Nephron progenitor cell (in vitro differentiated cells): ENCODE measurements at regions not wholly inside any gene's neighbourhood (a gene's known extent, or its start where the extent isn't known, plus 50 kb on each side); places are given as distances from the start of the nearest gene placed in this dataset.
"Not testable (repeated sequence)": the region's sequence is repeated elsewhere in the genome, so short reads cannot be mapped to it uniquely, and the experiment has no call there.

ENCODE experiments used
- DNase-seq: peaks from one replicate; pipeline ENCODE4 v3.0.0; 2021
- H3K27ac Mint-ChIP-seq: 2 replicates; pipeline ENCODE4 v1.8.0; 2021; ENCODE audit warnings: mild to moderate bottlenecking, moderate library complexity, mixed read lengths
- H3K27me3 Mint-ChIP-seq: 2 replicates; pipeline ENCODE4 v1.8.0; 2021; ENCODE audit warnings: mild to moderate bottlenecking, low read depth, mixed read lengths; ENCODE audit not compliant: poor library complexity
- H3K36me3 Mint-ChIP-seq: 2 replicates; pipeline ENCODE4 v1.8.0; 2021; ENCODE audit warnings: low read depth, mixed read lengths
- H3K4me1 Mint-ChIP-seq: 2 replicates; pipeline ENCODE4 v1.8.0; 2021; ENCODE audit warnings: mixed read lengths
- H3K4me3 Mint-ChIP-seq: 2 replicates; pipeline ENCODE4 v1.8.0; 2021; ENCODE audit warnings: mild to moderate bottlenecking, moderate library complexity, mixed read lengths
- H3K9me3 Mint-ChIP-seq: 2 replicates; pipeline ENCODE4 v1.8.0; 2021; ENCODE audit warnings: mild to moderate bottlenecking, moderate library complexity, mixed read lengths
- CTCF ChIP-seq: fragments of 200-600 bp; sonication (generic); IDR thresholded peaks from 2 replicates; pipeline ENCODE4 v1.5.0; 2021; ENCODE audit warnings: antibody characterized with exemption

GRCh38 chrX:65866146-65866545 lies 173.7 kb downstream of the VSIG4 start:
- H3K4me1 Mint-ChIP-seq, result peaks cover 19% of the 10 kb centered on the region
- no peaks in the 10 kb centered on the region for H3K27me3 Mint-ChIP-seq
- H3K9me3 Mint-ChIP-seq, result peaks cover 32% of the 10 kb centered on the region
- no peak overlapping the region for H3K4me3 Mint-ChIP-seq
- DNase-seq, result no peak
- no peak for TF ChIP-seq CTCF
- H3K27ac Mint-ChIP-seq, result no peak overlapping the region
- no peaks in the 10 kb centered on the region for H3K36me3 Mint-ChIP-seq

- no peaks in the 10 kb centered on the region for H3K36me3 Mint-ChIP-seq
- H3K4me1 Mint-ChIP-seq, result peaks cover 25% of the 10 kb centered on the region
- no peak for DNase-seq
- no peak for TF ChIP-seq CTCF
- no peaks in the 10 kb centered on the region for H3K27me3 Mint-ChIP-seq
- H3K4me3 Mint-ChIP-seq, result no peak overlapping the region
- H3K9me3 Mint-ChIP-seq, result peaks cover 37% of the 10 kb centered on the region
- H3K27ac Mint-ChIP-seq, result no peak overlapping the region
Observed at GRCh38 chrX:65862638-65863037, 177.2 kb downstream of the VSIG4 start.

GRCh38 chrX:65859299-65859698 lies 180.6 kb downstream of the VSIG4 start:
- H3K27me3 Mint-ChIP-seq, result peaks cover 3% of the 10 kb centered on the region
- no peak for DNase-seq
- H3K36me3 Mint-ChIP-seq, result no peaks in the 10 kb centered on the region
- H3K27ac Mint-ChIP-seq, result no peak overlapping the region
- no peak for TF ChIP-seq CTCF
- peaks cover 46% of the 10 kb centered on the region for H3K9me3 Mint-ChIP-seq
- H3K4me3 Mint-ChIP-seq, result no peak overlapping the region
- H3K4me1 Mint-ChIP-seq, result peaks cover 14% of the 10 kb centered on the region

GRCh38 chrX:65854437-65854836 lies 185.4 kb downstream of the VSIG4 start:
- not testable (repeated sequence) for H3K4me1 Mint-ChIP-seq, DNase-seq, H3K27ac Mint-ChIP-seq, H3K4me3 Mint-ChIP-seq, H3K27me3 Mint-ChIP-seq, H3K36me3 Mint-ChIP-seq
- H3K9me3 Mint-ChIP-seq, result peaks cover 70% of the 10 kb centered on the region

GRCh38 chrX:65851306-65851705 lies 183.9 kb downstream of the MSN start:
- DNase-seq, H3K27me3 Mint-ChIP-seq, H3K4me1 Mint-ChIP-seq, H3K36me3 Mint-ChIP-seq, H3K27ac Mint-ChIP-seq, H3K4me3 Mint-ChIP-seq: not testable (repeated sequence)
- peaks cover 56% of the 10 kb centered on the region for H3K9me3 Mint-ChIP-seq

- H3K27me3 Mint-ChIP-seq, H3K4me3 Mint-ChIP-seq, DNase-seq, H3K36me3 Mint-ChIP-seq, H3K27ac Mint-ChIP-seq, H3K4me1 Mint-ChIP-seq: not testable (repeated sequence)
- peaks cover 55% of the 10 kb centered on the region for H3K9me3 Mint-ChIP-seq
Observed at GRCh38 chrX:65850821-65851220, 183.4 kb downstream of the MSN start.

- Mint-ChIP-seq H3K9me3 (peaks cover 44% of the 10 kb centered on the region), H3K4me3 (no peak overlapping the region), H3K27me3 (no peaks in the 10 kb centered on the region), H3K27ac (no peak overlapping the region), H3K36me3 (no peaks in the 10 kb centered on the region), H3K4me1 (no peaks in the 10 kb centered on the region)
- no peak for DNase-seq
- no peak for TF ChIP-seq CTCF
Observed at GRCh38 chrX:65846974-65847373, 179.5 kb downstream of the MSN start.
